Mucosa of gallbladder (tissue), 1 donor: ENCODE measurements at regions not wholly inside any gene's neighbourhood (a gene's known extent, or its start where the extent isn't known, plus 50 kb on each side); places are given as distances from the start of the nearest gene placed in this dataset.
"Not testable (repeated sequence)": the region's sequence is repeated elsewhere in the genome, so short reads cannot be mapped to it uniquely, and the experiment has no call there.

Experiments used
- DNase-seq: peaks from one replicate; pipeline ENCODE4 v3.0.0-alpha.2; 2020; ENCODE audit warnings: low spot score
- donor health status: DM: no; HTN: no; CAD: no.

GRCh38 chr1:232170909-232171308 lies 459.0 kb downstream of the SIPA1L2 start:
- DNase-seq: no peak

GRCh38 chr1:232169436-232169835 lies 460.5 kb downstream of the SIPA1L2 start:
- DNase-seq: no peak

DNA sequence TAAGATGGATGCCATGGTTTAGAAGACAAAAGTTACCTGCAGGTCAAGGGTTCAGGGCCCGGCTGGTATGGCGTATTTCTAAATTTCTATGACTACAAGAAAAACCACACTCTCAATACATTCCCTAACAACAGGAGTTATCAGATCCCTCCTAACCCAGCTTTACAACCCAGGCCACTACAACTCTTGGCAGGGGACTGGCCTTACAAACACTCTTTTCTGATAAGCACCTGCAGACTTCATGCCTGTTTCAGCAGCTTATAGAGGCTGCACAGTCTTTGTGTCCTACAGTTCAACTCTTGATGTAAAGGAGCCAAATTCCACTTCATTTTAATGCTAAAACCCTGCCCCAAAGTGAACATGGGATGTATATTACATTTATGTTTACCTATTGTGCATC lies 461.4 kb downstream of the SIPA1L2 start:
- DNase-seq: no peak

DNA sequence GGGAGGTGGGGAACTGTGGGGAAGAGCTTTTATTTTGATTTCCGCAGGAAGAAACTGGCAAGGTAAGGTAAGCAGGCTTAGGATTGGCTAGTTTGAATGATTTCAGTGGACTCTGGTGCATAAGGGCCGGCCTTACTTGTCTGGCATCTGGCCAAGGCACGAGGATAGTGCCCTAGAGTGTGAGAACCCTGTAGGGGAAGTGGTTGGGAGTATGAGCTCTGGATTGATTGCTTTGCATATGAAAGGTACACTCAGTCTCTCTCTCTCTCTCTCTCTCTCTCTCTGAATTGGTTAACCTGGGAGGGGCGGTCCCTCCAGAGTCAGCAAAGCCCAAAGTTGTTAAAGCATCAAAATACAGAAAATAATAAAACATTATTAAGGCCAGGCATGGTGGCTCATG lies 463.0 kb downstream of the SIPA1L2 start:
- no peak for DNase-seq

DNA sequence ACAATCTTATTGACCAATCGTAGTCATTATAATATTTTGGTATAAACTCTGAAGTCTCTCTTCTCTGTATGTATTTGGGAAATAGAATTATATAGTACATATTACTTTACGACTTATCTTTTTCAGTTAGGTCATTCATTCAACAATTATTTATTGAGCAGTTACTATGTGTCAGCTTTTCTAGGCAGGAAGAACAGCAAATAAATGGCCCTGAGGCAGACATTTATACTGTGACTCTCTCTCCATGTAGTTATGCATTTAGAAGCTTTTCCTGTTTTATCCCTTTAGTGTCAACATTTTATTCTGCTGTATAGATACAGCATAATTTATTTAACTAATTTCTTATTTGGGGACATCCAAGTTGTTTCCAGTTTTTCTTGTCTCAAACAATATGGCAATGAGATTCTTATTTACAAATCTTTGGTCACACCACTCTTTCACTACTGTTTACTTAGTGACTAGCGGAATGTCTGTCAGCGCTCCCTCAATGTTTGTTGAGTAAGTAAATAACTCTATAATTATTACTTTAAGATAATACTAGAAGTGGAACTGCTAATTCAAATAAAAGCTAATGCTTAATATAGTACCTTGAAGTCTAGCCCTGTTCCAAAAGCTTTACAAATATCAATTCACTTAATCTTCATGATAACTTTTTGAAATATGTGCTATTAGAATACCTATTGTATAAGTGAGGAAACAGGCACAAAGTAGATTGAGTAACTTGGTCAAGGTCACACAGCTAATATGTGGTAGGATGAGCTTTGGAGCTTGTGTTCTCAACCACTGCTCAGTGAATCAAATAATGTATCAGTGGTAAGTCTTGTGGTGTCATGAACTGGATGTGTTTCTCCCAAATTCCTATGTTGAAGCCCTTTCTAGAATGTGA lies 465.6 kb downstream of the SIPA1L2 start:
- DNase-seq: no peak

GRCh38 chr1:232163533-232163932 lies 466.4 kb downstream of the SIPA1L2 start:
- no peak for DNase-seq

DNA sequence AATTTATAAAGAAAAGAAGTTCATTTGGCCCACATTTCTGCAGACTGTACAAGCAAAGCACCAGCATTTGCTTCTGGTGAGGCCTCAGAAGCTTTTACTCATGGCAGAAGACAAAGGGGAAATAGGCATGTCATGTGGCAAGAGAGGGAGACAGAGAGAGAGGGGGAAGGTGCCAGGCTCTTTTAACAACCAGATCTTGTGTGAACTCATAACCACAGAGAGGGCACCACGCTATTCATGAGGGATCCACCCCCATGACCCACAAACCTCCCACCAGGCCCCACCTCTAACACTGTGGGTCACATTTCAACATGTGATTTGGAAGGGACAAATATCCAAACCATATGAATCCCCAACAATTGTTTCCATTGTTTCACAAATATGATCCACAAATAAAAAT lies 467.9 kb downstream of the SIPA1L2 start:
- DNase-seq: no peak

DNA sequence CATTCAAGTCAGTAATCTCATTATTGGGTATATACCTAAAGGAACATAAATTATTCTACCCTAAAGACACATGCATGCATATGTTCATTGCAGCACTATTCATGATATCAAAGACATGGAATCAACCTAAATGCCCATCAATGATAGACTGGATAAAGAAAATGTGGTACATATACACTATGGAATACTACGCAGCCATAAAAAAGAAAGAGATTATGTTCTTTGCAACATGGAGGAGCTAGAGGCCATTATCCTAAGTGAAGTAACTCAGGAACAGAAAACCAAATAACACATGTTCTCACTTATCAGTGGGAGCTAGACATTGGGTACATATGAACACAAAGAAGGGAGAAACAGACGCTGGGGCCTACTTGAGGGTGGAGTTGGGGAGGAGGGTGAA lies 471.4 kb downstream of the SIPA1L2 start:
- DNase-seq: not testable (repeated sequence)

DNA sequence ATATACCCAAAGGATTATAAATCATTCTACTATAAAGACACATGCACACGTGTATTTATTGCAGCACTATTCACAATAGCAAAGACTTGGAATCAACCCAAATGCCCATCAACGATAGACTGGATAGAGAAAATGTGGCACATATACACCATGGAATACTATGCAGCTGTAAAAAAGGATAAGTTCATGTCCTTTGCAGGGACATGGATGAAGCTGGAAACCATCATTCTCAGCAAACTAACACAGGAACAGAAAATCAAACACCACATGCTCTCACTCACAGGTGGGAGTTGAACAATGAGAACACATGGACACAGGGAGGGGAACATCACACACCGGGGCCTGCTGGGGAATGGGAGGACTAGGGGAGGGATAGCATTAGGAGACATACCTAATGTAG lies 473.9 kb downstream of the SIPA1L2 start:
- DNase-seq: not testable (repeated sequence)

DNA sequence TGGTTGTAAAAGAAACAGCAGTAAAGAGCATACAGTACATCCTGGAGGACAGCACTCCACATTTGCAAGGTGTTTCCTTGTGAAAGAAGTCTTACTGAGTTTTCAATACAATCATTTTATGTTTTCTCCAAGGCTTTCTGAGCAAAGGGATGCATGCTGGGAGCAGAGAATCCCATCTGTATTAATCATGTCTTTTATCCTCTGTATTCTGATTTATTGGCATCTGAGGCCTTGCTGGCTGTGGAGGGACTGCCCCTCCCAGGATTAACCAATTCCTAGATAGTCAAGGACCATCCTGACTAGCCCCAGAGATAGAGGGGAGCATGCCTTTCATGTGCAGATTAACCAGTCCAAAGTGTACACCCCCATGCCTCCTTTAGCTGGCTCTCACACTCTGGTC lies 476.3 kb downstream of the SIPA1L2 start:
- no peak for DNase-seq

DNA sequence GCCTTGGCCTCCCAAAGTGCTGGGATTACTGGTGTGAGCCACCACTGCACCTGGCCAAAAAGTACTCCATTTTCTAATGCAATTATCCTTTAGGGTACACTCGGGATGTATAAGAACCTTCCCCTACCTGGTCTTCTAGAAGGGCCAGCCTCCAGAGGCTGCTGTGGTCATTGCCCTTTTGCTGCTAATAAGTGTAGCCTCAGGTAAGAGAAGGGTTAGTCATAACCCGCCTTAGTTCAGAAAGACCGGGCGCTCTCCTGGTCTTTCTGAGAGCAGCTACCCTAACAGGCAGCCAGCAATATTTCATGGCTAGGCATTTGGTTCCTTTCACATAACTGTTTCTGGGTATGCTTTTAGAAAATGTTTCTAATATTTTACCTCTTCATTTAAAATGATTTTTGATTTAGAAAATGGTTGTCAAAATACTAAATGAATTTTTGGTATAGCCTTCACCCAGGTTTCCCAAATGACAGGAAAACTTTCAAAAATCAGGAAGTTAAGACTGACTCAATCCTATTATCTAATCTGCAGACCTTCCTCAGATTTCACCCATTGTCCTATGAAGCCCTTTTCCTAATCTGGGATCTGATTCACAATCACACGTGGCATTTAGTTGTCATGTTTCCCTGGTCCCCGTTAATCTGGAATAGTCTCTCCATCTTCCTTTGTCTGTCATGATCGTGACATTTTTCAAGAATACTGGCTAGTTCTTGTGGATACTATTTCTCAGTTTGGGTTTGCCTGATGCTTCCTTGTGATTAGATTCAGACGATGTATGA lies 479.0 kb downstream of the SIPA1L2 start:
- DNase-seq: no peak

DNA sequence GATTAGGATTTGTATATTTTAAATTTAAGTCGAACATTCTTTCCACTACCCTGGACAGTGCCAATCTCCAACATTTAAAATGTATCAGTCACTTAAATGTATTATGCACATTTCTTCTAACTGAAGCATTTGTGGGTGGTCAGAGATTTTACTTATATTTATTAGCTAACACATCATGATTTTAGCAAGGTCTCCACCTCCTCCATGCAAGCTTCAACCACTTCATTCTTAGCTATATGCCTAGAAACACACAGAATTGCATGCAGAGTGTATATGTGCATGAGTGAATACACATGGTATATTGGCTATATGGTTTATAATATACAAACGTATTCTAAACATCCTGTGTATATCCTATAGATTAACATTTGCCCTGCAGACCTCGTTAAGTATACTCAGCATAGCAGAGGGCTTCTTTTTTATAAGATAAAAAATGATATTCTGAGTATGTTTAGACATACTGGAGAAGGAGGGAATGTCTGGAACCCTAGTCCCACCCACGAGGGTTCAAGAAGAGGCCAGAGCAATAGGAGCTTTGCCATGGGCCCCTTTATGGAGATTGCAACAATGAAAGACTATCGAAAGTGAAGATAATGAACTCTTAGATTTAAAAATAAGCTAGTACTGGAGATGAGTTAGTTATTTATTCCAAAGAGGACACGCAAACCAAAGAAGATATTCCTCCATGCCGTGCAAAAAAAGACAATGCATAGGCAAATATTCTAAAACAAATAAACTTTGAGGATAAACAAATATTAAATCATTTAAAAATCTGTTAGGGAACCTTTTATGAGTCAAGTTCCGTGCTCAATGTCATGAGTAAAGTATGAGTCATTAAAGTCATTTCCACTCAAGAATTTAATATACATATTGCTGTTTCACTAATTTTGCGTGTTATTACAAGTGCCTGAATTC lies 480.4 kb downstream of the SIPA1L2 start:
- DNase-seq: no peak

DNA sequence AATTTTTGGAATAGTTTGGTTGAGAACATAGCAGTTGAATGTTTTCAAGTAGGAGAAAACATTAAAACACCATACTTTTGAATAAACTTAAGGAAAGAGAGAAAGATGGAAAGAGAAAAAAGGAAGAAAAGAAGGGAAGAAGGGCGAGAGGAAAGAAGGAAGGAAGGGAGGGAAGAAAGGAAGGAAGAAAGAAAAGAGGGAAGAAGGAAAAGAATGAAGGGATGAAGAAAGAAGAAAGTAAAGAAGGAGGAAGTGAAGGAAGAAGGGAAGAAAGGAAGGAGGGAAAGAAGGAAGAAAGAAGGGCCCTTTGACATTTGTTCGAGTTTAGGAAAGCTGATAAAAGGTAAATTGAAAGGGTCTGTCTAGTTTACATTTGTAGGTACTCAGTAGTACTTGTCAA lies 482.7 kb downstream of the SIPA1L2 start:
- no peak for DNase-seq

DNA sequence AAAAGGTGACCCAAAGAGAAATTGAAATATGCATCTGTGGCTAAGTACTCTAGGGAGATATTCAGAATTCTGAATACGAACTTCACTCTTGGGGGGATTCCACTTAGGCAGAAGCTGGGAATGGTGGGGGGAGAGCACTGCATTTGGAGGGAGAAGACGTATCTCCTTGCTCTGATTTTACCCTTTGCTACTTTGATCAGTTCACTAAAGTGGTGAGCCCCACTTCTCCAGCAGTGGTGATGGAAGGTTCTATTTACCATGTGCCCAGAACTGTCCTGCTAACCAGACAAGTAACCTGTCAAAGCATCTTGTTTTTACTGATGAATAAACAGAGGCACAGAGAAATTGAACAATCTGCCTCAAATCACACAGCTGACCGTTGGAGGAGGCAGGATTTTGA lies 483.4 kb downstream of the SIPA1L2 start:
- DNase-seq: no peak

DNA sequence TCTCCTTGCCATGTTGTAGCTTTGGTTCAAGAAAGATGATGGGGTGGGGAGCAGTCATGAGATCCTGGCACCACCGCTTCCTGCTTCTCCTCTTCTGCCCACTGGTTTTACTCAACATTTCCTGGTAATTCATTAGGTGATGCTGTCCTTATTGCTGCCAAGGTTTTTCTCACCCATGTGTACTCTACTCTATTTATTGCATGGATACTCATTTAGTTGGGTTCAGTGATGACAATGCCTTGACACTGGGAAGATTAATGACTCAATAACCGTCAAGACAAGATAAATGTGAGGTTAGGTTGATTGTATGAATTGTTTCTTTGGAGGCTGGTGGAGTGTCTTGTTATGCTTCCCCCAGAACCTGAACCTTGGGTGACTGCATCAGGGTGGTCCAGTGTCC lies 484.2 kb downstream of the SIPA1L2 start:
- DNase-seq: no peak

DNA sequence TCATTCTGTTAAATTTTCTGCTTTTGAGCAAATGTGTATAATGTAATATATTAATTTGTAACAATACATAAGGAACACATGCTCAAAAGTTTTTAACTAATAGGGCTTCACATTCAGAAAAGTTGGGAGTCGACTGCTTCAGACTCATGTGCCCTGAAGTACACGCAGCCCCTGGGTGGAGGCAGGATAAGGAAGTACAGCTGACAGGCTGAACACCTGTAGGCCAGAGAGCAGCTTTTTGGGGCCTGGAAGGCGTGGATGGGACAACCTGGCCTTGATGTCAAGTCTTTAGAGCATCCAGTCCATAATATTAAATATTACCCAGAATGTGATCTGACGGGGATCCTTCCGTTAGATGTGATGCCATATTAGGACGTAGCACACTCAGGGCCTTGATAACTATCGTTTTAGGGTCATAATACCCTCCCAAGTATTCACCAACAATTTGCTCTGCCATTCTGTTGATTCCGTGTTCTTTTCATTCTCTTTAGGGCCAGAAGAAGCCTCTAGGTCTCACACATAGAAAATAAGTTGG lies 485.2 kb downstream of the SIPA1L2 start:
- DNase-seq: no peak

DNA sequence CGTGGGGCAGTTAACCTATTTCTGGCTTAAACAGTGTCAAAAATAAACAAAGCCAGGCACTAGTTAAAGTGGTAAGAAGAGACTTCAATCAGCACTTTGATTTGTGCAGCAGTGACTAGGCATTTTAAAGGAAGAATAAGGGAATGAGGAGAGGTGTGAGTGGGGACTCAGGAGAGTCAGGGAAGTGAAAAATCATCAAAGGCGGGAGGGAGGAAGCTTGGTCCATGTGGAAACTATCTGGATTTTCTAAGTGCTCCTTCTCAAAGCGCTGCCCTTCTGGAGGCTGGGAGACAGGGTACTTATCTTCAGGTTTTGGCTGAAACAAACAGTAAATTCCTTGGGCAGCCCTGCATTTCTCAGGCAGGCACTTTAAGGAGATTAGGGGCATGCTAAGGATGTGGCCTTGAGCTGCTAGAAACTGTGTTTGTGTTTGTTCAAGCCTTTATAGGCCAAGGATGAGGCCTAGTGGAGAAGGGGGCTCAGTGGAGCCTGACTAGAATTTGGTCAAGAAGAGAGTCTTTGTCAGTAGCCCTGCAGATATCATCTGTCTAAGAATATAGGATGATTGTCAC lies 486.5 kb downstream of the SIPA1L2 start:
- DNase-seq: no peak

DNA sequence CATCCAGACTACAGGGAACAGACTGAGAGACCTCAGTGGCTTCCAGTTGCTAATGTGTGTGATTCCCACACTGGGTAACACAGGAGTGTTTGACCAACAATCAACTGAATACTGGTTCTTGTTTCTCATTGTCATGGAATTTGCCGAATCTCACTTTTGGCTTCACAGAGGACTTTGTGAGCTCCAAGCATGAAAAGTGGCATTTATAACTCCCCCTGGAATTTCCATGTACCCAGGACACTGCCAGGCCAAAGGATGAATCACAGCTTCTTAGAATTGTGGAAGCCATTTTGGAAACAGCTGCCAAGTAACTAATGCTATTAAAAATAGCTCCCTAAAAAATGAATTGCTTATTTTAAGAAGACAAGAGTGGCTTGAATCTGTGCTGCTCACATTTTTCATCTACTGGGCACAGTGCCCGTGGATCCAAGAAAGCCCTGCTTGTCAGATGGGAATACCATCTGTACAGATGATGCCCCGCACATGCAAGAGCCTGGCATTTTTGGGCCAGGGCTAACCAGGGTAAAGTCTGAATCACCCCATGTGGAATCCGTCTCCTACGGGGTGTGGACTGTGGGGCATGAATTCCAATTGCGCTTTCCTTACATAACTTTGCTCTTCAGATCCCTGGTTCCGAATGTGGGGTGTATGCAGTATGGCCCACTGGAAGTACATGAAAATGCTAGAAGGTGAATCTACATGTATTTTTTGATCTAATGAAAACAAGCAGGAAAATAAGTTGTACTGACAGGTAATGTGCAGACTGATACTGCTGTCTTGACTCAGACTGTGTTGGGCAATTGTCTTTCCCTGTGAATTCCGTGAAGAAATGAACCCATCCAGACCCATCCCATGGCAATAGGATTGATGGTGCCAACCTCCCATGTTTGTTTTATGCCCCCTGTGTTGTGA lies 487.3 kb downstream of the SIPA1L2 start:
- peak; percentile 74 for DNase-seq

- DNase-seq: not testable (repeated sequence)
These were observed 488.8 kb downstream of the SIPA1L2 start for GRCh38 chr1:232141167-232141448.

DNA sequence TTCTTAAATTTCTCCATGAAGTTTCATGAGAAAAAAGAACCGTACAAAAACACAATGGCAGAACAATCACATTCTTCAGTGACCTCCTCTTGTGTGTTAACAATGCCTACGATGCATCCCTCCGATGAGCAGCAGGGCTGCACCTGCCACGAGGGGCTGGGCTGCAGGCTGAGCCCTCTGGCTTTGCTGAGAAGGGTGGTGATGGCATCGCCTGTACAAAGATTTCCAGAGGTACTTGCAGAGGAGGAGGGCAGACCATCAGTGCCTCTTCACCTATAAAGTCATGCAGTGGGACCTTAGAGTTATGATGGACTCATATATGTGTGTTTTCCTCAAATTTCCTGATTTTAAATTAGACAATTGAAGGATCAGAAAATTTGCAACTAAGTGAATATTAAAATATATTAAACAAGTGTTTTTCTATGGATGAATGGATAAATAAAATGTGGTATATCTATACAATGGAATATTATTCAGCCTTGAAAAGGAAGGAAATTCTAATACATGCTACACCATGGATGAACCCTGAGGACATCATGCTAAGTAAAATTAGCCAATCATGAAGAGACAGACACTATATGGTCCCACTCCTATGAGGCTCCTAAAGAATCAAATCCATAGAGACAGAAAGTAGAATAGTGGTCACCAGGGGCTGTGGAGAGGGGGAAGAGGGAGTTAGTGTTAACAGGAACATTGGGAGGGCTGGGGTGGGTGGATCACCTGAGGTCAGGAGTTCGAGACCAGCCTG lies 489.3 kb downstream of the SIPA1L2 start:
- DNase-seq: no peak
